NB4 (cell line): ENCODE measurements at regions not wholly inside any gene's neighbourhood (a gene's known extent, or its start where the extent isn't known, plus 50 kb on each side); places are given as distances from the start of the nearest gene placed in this dataset.

ENCODE experiments used
- CTCF ChIP-seq: IDR thresholded peaks from one replicate; pipeline ENCODE4 v1.5.1; 2012; ENCODE audit warnings: low read depth, low read length
- MAX ChIP-seq: IDR thresholded peaks from 2 replicates; pipeline ENCODE4 v1.6.1; 2011; ENCODE audit warnings: low read depth, low read length
- POLR2A ChIP-seq: IDR thresholded peaks from 2 replicates; pipeline ENCODE4 v1.6.1; 2011; ENCODE audit warnings: mild to moderate bottlenecking; ENCODE audit not compliant: insufficient read length; ENCODE audit errors: extremely low read depth

- TF ChIP-seq MAX (no peak), CTCF (no peak), POLR2A (no peak)
Observed at GRCh38 chr3:101134331-101134730, 141.1 kb upstream of the ABI3BP start.
